K562 (cell line): ENCODE measurements at regions not wholly inside any gene's neighbourhood (a gene's known extent, or its start where the extent isn't known, plus 50 kb on each side); places are given as distances from the start of the nearest gene placed in this dataset.

Experiments
- ATAC-seq: fragments of 200-7000 bp; cut with Tn5 transposase; 3 replicates; pipeline ENCODE4 v1.9.1; 2020; ENCODE audit warnings: moderate library complexity
- BruUV-seq: library from RNA; stranded (reverse); fragments of 400-500 nt; replicated peaks from 2 replicates; lab custom pipeline; 2021; lab: Mats Ljungman, UMichigan
- CTCF ChIA-PET: fragments of 300-600 bp; formaldehyde crosslinking; extraction: SDS; loops from one replicate; lab custom pipeline; 2021; ENCODE audit warnings: low intra/inter-chr PET ratio; lab: Yijun Ruan, JAX
- POLR2A ChIA-PET: fragments of 300-600, 350-650 bp; sonication (Branson Sonifier 250); formaldehyde crosslinking; extraction: SDS; loops from one replicate; lab custom pipeline; 2021; ENCODE audit warnings: antibody characterized with exemption, inconsistent platforms; lab: Yijun Ruan, JAX
- DNase-seq, 4 experiments: peaks; one replicate each; pipeline versions ENCODE4 v3.0.0 to v3.0.0-alpha.2; 2011 to 2018; ENCODE audit warnings: low spot score in 3 of 4, mixed read lengths in 3 of 4; ENCODE audit errors: extremely low read depth in 1 of 4
- FAIRE-seq: peaks from 2 replicates; lab custom pipeline; 2011; peaks lifted over from hg19 to GRCh38; lab: Jason Lieb, UNC
- H2AFZ ChIP-seq: 2 replicates; pipeline ENCODE4 v1.6.0; 2011; ENCODE audit warnings: low read depth, low read length, control low read depth, inconsistent platforms
- H3K27ac ChIP-seq: fragments of 200-600 bp; 3 replicates; pipeline ENCODE4 v1.8.0; 2011; ENCODE audit warnings: low read depth, mild to moderate bottlenecking, control low read depth, inconsistent platforms, low read length, moderate library complexity, mixed read lengths; ENCODE audit errors: extremely low read depth
- H3K27me3 ChIP-seq, 2 experiments: fragments of 300-600 bp in 1 of 2; 2 replicates in 1 of 2; 3 replicates in 1 of 2; pipeline versions ENCODE4 v1.6.0 to v1.8.0; 2011; ENCODE audit warnings: inconsistent platforms in 2 of 2, low read length in 2 of 2, mild to moderate bottlenecking in 1 of 2, mixed read lengths in 1 of 2, moderate library complexity in 1 of 2; ENCODE audit not compliant: control insufficient read depth in 2 of 2, insufficient read depth in 2 of 2
- H3K36me3 ChIP-seq: fragments of 300-600 bp; 3 replicates; pipeline ENCODE4 v1.8.0; 2011; ENCODE audit warnings: mild to moderate bottlenecking, low read length, inconsistent platforms; ENCODE audit not compliant: control insufficient read depth, insufficient read depth
- H3K4me1 ChIP-seq, 2 experiments: fragments of 200-600 bp in 1 of 2; replicated peaks in 1 of 2; 2 replicates in 1 of 2; 3 replicates in 1 of 2; pipeline versions ENCODE4 v1.5.1 to v1.8.0; 2011; ENCODE audit warnings: inconsistent platforms in 2 of 2, low read length in 2 of 2, mild to moderate bottlenecking in 1 of 2, mixed read lengths in 1 of 2, moderate library complexity in 1 of 2; ENCODE audit not compliant: control insufficient read depth in 2 of 2, insufficient read depth in 2 of 2
- H3K4me2 ChIP-seq: 2 replicates; pipeline ENCODE4 v1.6.1; 2011; ENCODE audit warnings: low read length, control low read depth, inconsistent platforms, mixed read lengths; ENCODE audit not compliant: insufficient read depth
- H3K4me3 ChIP-seq: fragments of 200-600 bp; sonication (generic), shearing (Covaris generic); 2 replicates; pipeline ENCODE4 v1.5.1; 2016; ENCODE audit warnings: control low read depth, inconsistent platforms
- H3K79me2 ChIP-seq: fragments of 200-600 bp; 3 replicates; pipeline ENCODE4 v1.8.0; 2011; ENCODE audit warnings: low read length, inconsistent platforms; ENCODE audit not compliant: control insufficient read depth, insufficient read depth
- H3K9ac ChIP-seq, 2 experiments: 2 replicates each; pipeline versions ENCODE4 v1.6.0 to v1.6.1; 2011; ENCODE audit warnings: low read depth in 2 of 2, low read length in 2 of 2, control low read depth in 1 of 2, inconsistent platforms in 1 of 2, mild to moderate bottlenecking in 1 of 2, mixed read lengths in 1 of 2; ENCODE audit not compliant: insufficient read depth in 1 of 2
- H3K9me1 ChIP-seq: one replicate; pipeline ENCODE4 v1.6.0; 2011; ENCODE audit warnings: inconsistent platforms, mild to moderate bottlenecking, low read length, moderate library complexity; ENCODE audit not compliant: control insufficient read depth, insufficient read depth
- H3K9me3 ChIP-seq: replicated peaks from 2 replicates; pipeline ENCODE4 v1.5.1; 2011; ENCODE audit warnings: low read depth, low read length, inconsistent platforms; ENCODE audit not compliant: control insufficient read depth, insufficient read depth
- H4K20me1 ChIP-seq: replicated peaks from 2 replicates; pipeline ENCODE4 v1.6.1; 2011; ENCODE audit warnings: low read length, inconsistent platforms, mixed read lengths; ENCODE audit not compliant: control insufficient read depth, insufficient read depth
- ATF4 ChIP-seq: fragments of 450-650 bp; formaldehyde crosslinking; IDR thresholded peaks from 2 replicates; pipeline ENCODE4 v1.4.0; 2022; ENCODE audit warnings: mild to moderate bottlenecking, moderate library complexity
- BACH1 ChIP-seq: fragments of 200-800 bp; sonication (Bioruptor generic); IDR thresholded peaks from 2 replicates; pipeline ENCODE4 v1.6.1; 2016; ENCODE audit warnings: missing genetic modification characterization, missing compliant biosample characterization
- CHAMP1 ChIP-seq: fragments of 450-650 bp; IDR thresholded peaks from 2 replicates; pipeline ENCODE4 v1.6.1; 2016; ENCODE audit warnings: mild to moderate bottlenecking
- E2F4 ChIP-seq: sonication (generic); formaldehyde crosslinking; IDR thresholded peaks from 2 replicates; pipeline ENCODE4 v1.8.0; 2022; ENCODE audit warnings: mild to moderate bottlenecking, low read depth, missing genetic modification reagents
- EGR1 ChIP-seq: fragments of 450-650 bp; conservative IDR thresholded peaks from 2 replicates; pipeline ENCODE4 v1.6.1; 2017; ENCODE audit warnings: mild to moderate bottlenecking
- HNRNPK ChIP-seq: fragments of 200-400 bp; formaldehyde crosslinking; IDR thresholded peaks from one replicate; pipeline ENCODE4 v1.6.1; 2018; ENCODE audit warnings: mild to moderate bottlenecking, low read depth, low read length; ENCODE audit not compliant: poor library complexity, severe bottlenecking
- MECOM ChIP-seq: fragments of 250-450 bp; sonication (Bioruptor Pico); IDR thresholded peaks from 2 replicates; pipeline ENCODE4 v1.8.0; 2022; ENCODE audit warnings: inconsistent platforms
- RBM17 ChIP-seq: fragments of 200-400 bp; formaldehyde crosslinking; IDR thresholded peaks from 2 replicates; pipeline ENCODE4 v1.6.1; 2017; ENCODE audit warnings: low read depth, mild to moderate bottlenecking, low read length, borderline replicate concordance
- SIN3B ChIP-seq: fragments of 450-650 bp; IDR thresholded peaks from 2 replicates; pipeline ENCODE4 v1.6.1; 2017; ENCODE audit warnings: low read depth, mild to moderate bottlenecking, moderate library complexity
- ZNF134 ChIP-seq: fragments of 250-450 bp; sonication (Bioruptor Pico); conservative IDR thresholded peaks from 2 replicates; pipeline ENCODE4 v1.4.0; 2020
- ZNF655 ChIP-seq: fragments of 250-450 bp; sonication (Bioruptor Pico); IDR thresholded peaks from 2 replicates; pipeline ENCODE4 v1.5.0; 2021
- WGBS: fragments of 100-300 bp; shearing (Covaris generic); methylation state at CpG from one replicate; pipeline ENCODE4 v1.1.6; 2016; ENCODE audit warnings: low coverage, mixed read lengths; ENCODE audit not compliant: insufficient coverage; ENCODE audit errors: missing lambda C conversion rate; 5-methylcytosine and 5-hydroxymethylcytosine counted together
- in situ Hi-C: fragments of 300-500 bp; cut with MboI; formaldehyde crosslinking; loops from 4 replicates; pipeline ENCODE4 v1.15.0; 2018; ENCODE audit warnings: inconsistent platforms, mixed read lengths
- intact Hi-C: fragments of 100-400 bp; cut with micrococcal nuclease; formaldehyde crosslinking; loops from 2 replicates; pipeline ENCODE4 v1.14.2; 2022
- TF ChIP-seq, protein P1 (sequence below): fragments of 250-450 bp; sonication (Bioruptor Pico); IDR thresholded peaks from 2 replicates; pipeline ENCODE4 v1.9.0; 2021; ENCODE audit warnings: mild to moderate bottlenecking

GRCh38 chr12:76622351-76622750 lies 62.8 kb upstream of the OSBPL8 start:
- Histone ChIP-seq H3K36me3 (no peaks in the 10 kb centered on the region), H3K4me2 (no peak overlapping the region), H3K9me1 (no peaks in the 10 kb centered on the region), H3K9ac (no peak overlapping the region), H3K79me2 (no peaks in the 10 kb centered on the region), H3K4me3 (no peak overlapping the region), H4K20me1 (no peaks in the 10 kb centered on the region), H3K27ac (no peak overlapping the region), H3K27me3 (no peaks in the 10 kb centered on the region), H3K9me3 (no peaks in the 10 kb centered on the region), H2AFZ (no peak overlapping the region), H3K4me1 (no peaks in the 10 kb centered on the region)
- DNase-seq, result no peak
- WGBS, result 19% methylated on average over 5 of the region's 5 CpGs
- ChIA-PET POLR2A (interaction anchor here (0.7 to 0.8 kb wide), 2 partner anchors 430 to 1846 kb away, joined by 3 read pairs; no protein-coding TSS in a partner anchor), CTCF (interaction anchor here (3.2 kb wide), 1 partner anchor 169 kb away, joined by 35 read pairs; no protein-coding TSS in a partner anchor)
- in situ Hi-C loops, result loop anchor here (10.0 kb wide), 1 partner anchor 382 kb away; no protein-coding TSS in a partner anchor
- BruUV-seq, result no TSS peak
- intact Hi-C loops, result loop anchor here (5.0 kb wide), 1 partner anchor 1305 kb away; no protein-coding TSS in a partner anchor
- TF ChIP-seq BACH1 (tag) (no peak), CHAMP1 (no peak), ATF4 (CRISPR knock-in tag) (no peak), MECOM (CRISPR knock-in tag) (no peak), ZNF655 (CRISPR knock-in tag) (no peak), E2F4 (CRISPR knock-in tag) (no peak), EGR1 (no peak), SIN3B (no peak), ZNF134 (CRISPR knock-in tag) (no peak), RBM17 (no peak), HNRNPK (no peak)
- TF ChIP-seq, protein P1, sequence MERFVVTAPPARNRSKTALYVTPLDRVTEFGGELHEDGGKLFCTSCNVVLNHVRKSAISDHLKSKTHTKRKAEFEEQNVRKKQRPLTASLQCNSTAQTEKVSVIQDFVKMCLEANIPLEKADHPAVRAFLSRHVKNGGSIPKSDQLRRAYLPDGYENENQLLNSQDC (CRISPR knock-in tag), result no peak
- FAIRE-seq, result no peak
- ATAC-seq, result no peak
